Epithelial cell of proximal tubule (primary cell): ENCODE measurements at regions not wholly inside any gene's neighbourhood (a gene's known extent, or its start where the extent isn't known, plus 50 kb on each side); places are given as distances from the start of the nearest gene placed in this dataset.
A peak's percentile ranks its signal among the peaks of the same experiment; 100 is the strongest.

Experiments
- DNase-seq: peaks from one replicate; pipeline ENCODE4 v3.0.0-alpha.2; 2011; ENCODE audit warnings: low read depth
- H3K4me3 ChIP-seq: 2 replicates; pipeline ENCODE4 v1.5.1; 2011; ENCODE audit warnings: low read depth, mild to moderate bottlenecking, low read length
- TF ChIP-seq, protein P1 (sequence below): conservative IDR thresholded peaks from 2 replicates; pipeline ENCODE4 v1.5.1; 2012; ENCODE audit warnings: low read depth, mild to moderate bottlenecking, low read length

DNA sequence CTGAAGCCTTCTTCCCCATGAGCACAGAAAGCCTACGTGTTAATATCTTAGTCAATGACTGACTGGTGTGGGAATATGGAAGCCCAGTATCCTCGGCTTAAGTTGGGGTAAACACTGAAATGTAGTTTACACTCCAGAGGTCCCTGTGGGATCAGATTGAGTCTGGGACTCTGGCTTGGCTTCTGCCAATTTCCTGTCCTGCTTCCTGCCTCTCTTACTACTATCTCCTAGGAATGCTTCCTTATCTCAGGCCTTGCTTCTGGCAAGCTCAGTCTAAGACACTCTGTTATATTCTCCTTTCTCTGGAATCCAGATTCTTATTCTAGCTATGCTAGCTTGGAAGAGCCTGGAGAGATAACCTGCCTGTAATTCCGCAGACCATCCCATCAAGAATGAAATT, 174.0 kb upstream of the LDB2 start:
- no peak for DNase-seq
- H3K4me3 ChIP-seq: no peak overlapping the region
- TF ChIP-seq, protein P1, sequence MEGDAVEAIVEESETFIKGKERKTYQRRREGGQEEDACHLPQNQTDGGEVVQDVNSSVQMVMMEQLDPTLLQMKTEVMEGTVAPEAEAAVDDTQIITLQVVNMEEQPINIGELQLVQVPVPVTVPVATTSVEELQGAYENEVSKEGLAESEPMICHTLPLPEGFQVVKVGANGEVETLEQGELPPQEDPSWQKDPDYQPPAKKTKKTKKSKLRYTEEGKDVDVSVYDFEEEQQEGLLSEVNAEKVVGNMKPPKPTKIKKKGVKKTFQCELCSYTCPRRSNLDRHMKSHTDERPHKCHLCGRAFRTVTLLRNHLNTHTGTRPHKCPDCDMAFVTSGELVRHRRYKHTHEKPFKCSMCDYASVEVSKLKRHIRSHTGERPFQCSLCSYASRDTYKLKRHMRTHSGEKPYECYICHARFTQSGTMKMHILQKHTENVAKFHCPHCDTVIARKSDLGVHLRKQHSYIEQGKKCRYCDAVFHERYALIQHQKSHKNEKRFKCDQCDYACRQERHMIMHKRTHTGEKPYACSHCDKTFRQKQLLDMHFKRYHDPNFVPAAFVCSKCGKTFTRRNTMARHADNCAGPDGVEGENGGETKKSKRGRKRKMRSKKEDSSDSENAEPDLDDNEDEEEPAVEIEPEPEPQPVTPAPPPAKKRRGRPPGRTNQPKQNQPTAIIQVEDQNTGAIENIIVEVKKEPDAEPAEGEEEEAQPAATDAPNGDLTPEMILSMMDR: no peak

DNA sequence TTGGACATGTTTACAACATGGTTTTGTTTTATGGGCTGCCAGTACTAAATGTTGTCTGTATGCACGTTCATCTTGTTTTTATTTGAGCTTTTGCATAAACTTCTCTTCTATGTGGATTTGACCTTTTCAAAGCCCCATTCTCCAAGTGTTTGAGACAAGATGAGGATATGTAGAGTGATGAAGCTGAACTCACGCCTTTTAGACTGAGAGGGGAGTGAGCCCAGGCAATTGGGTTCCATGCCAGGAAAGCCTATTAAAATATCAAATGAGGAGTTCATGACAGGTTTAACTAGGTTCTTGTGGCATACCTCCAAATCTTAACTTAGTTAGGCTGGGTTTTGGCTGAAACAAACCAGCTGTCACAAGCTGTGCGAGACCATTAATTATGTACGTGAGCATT, 170.4 kb upstream of the LDB2 start:
- DNase-seq: no peak
- TF ChIP-seq, protein P1: no peak
- H3K4me3 ChIP-seq: no peak overlapping the region

DNA sequence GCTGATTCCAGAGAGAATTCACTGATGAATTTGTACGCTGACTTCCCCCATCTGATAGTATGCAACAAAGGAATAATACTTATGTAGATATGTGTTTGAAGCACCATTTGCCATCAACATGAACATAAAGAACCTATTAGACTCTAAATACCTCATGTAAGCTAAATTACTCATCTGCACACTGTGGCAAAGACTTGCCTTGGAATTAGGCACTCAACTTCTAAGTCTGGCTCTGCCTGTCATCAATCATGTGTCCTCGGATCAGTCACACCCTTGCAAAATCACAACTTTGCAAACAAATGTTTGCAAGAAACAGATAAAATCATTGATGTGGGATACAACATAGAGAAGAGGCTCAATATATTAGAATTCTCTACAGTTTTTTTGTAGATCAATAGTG, 169.9 kb upstream of the LDB2 start:
- no peak overlapping the region for H3K4me3 ChIP-seq
- no peak for DNase-seq
- TF ChIP-seq, protein P1: no peak

DNA sequence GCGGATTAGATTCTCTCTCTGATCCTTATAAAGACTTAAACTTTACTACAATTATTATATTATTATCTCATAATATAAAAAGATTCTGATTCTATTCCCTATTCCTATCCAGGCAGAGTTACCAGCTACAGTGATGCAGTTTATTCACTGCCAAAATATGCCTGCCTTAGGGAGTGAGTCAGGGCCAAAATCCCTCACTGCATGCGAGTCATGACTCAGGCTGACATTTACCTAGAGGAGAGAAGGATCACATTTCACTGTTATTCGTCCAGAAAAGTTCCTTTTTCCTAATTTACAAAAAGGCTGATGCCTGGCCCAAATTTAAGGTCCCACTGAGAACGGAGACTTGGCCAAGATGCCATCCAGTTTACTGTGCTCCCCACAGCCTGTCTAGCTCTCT, 168.5 kb upstream of the LDB2 start:
- no peak overlapping the region for H3K4me3 ChIP-seq
- peak; percentile 4 for DNase-seq
- TF ChIP-seq, protein P1: no peak

DNA sequence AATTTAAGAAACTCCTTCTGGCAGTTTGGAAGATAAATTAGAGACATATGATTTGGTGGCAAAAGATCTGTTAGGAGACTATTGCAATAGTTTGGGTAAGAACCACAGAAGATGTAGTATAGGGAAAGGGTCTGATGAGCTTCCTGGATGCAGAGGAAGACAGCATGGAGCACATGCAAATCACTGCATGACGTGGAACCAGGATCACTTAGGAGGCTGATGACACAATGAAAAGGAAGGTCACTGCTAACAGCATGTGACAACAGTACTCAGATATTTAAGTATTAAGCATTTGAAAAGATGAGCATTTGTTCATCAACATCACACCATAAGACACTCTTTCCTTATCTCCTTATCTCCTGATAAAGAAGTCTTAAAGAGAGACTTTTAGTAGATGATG, 167.8 kb upstream of the LDB2 start:
- no peak overlapping the region for H3K4me3 ChIP-seq
- DNase-seq: no peak
- TF ChIP-seq, protein P1: no peak

DNA sequence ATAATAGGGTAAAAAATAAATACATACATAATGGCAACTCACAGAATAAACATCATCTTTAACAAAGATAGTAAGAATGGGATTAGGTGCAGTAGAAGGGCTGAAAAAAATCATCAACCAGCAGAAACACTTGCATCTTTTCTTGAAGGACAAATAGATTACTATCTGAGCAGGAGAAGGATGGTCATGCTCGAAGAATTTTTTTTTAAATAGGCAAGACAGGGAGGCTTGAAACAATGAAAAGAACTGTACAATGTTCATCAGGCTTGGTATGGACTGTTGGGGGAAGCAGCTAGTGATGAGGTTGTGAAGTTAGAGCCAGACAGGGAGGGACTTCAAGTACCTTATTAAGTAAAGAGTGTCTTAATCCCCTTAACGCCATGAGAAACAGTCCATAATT, 167.4 kb upstream of the LDB2 start:
- H3K4me3 ChIP-seq: no peak overlapping the region
- DNase-seq: no peak
- TF ChIP-seq, protein P1: no peak

DNA sequence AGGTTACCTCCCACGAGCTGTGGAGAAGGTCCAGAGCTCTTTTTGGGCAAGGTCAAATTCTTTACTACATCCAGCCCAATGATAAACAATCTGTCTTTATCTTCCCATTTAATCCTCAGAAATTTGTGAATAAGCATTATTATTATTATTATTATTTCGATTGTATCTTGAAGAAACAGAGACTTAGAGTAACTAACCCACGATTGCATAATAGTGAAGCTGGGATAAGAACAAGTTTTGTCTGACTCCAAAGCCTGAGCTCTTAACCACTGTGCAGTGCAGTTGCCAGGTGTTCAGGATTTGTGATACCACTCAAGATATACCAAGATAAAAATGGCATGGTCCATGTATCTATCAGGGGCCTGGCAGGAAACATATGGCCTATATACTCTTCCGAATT, 166.5 kb upstream of the LDB2 start:
- no peak for DNase-seq
- TF ChIP-seq, protein P1: no peak
- no peak overlapping the region for H3K4me3 ChIP-seq
